SU-DHL-6 (cell line): ENCODE measurements at regions not wholly inside any gene's neighbourhood (a gene's known extent, or its start where the extent isn't known, plus 50 kb on each side); places are given as distances from the start of the nearest gene placed in this dataset.
"Not testable (repeated sequence)": the region's sequence is repeated elsewhere in the genome, so short reads cannot be mapped to it uniquely, and the experiment has no call there.

Experiments
- H2AFZ ChIP-seq: fragments of 200-600 bp; sonication (generic); 2 replicates; pipeline ENCODE4 v1.6.1; 2014; ENCODE audit warnings: low read depth, mild to moderate bottlenecking, moderate library complexity, mixed read lengths, antibody characterized with exemption, low read length; ENCODE audit not compliant: severe bottlenecking
- H3F3A ChIP-seq: fragments of 200-600 bp; shearing (Covaris generic); 2 replicates; pipeline ENCODE4 v1.6.0; 2016; ENCODE audit warnings: antibody characterized with exemption, mild to moderate bottlenecking; ENCODE audit not compliant: insufficient read depth
- H3K27ac ChIP-seq: fragments of 200-600 bp; sonication (generic); 2 replicates; pipeline ENCODE4 v1.5.1; 2016; ENCODE audit warnings: low read depth, mild to moderate bottlenecking, low read length, moderate library complexity, mixed read lengths
- H3K27me3 ChIP-seq: fragments of 200-600 bp; sonication (generic), shearing (Covaris generic); 2 replicates; pipeline ENCODE4 v1.6.0; 2014; ENCODE audit warnings: mild to moderate bottlenecking, low read length
- H3K36me3 ChIP-seq: fragments of 200-600 bp; sonication (generic); 2 replicates; pipeline ENCODE4 v1.6.1; 2014; ENCODE audit warnings: mild to moderate bottlenecking, low read length, mixed read lengths
- H3K4me2 ChIP-seq: fragments of 300-600, 200-600 bp; shearing (Covaris generic), sonication (generic); 2 replicates; pipeline ENCODE4 v1.6.0; 2014; ENCODE audit warnings: low read length, low read depth, mild to moderate bottlenecking; ENCODE audit not compliant: poor library complexity, severe bottlenecking
- H3K4me3 ChIP-seq: fragments of 200-600 bp; sonication (generic); 2 replicates; pipeline ENCODE4 v1.5.1; 2014; ENCODE audit warnings: antibody characterized with exemption, low read length, mild to moderate bottlenecking, mixed read lengths; ENCODE audit not compliant: insufficient read depth, poor library complexity, severe bottlenecking
- H3K79me2 ChIP-seq: fragments of 200-600 bp; sonication (generic); 2 replicates; pipeline ENCODE4 v1.6.1; 2014; ENCODE audit warnings: mild to moderate bottlenecking, low read length, moderate library complexity; ENCODE audit not compliant: insufficient read depth
- H3K9ac ChIP-seq: fragments of 200-600 bp; sonication (generic); 2 replicates; pipeline ENCODE4 v1.7.0; 2014; ENCODE audit warnings: mild to moderate bottlenecking, low read length
- H3K9me2 ChIP-seq: fragments of 200-600 bp; sonication (generic); replicated peaks from 2 replicates; pipeline ENCODE4 v1.6.1; 2014; ENCODE audit warnings: low read length; ENCODE audit not compliant: insufficient read depth
- H3K9me3 ChIP-seq: fragments of 200-600 bp; sonication (generic); 2 replicates; pipeline ENCODE4 v1.6.1; 2014; ENCODE audit warnings: low read length, mixed read lengths; ENCODE audit not compliant: insufficient read depth
- H4K20me1 ChIP-seq: fragments of 200-600 bp; sonication (generic); 2 replicates; pipeline ENCODE4 v1.6.1; 2014; ENCODE audit warnings: low read depth, mild to moderate bottlenecking, antibody characterized with exemption, low read length, moderate library complexity, mixed read lengths
- CTCF ChIP-seq: fragments of 200-600 bp; sonication (generic); IDR thresholded peaks from one replicate; pipeline ENCODE4 v1.5.1; 2017; ENCODE audit warnings: antibody characterized with exemption, mild to moderate bottlenecking, low read length, moderate library complexity; ENCODE audit not compliant: insufficient read depth, poor library complexity, severe bottlenecking
- EZH2phosphoT487 ChIP-seq: fragments of 200-600 bp; sonication (generic), shearing (Covaris generic); conservative IDR thresholded peaks from 2 replicates; pipeline ENCODE4 v1.6.1; 2018; ENCODE audit warnings: mild to moderate bottlenecking, antibody characterized with exemption, low read length, moderate library complexity, mixed read lengths

- no peaks in the 10 kb centered on the region for H3F3A ChIP-seq
- H3K36me3 ChIP-seq, result no peaks in the 10 kb centered on the region
- no peak for TF ChIP-seq CTCF
- TF ChIP-seq EZH2phosphoT487, result no peak
- H3K27ac ChIP-seq, result no peak overlapping the region
- H3K79me2 ChIP-seq, result no peaks in the 10 kb centered on the region
- no peaks in the 10 kb centered on the region for H4K20me1 ChIP-seq
- no peak overlapping the region for H3K4me3 ChIP-seq
- no peak overlapping the region for H3K4me2 ChIP-seq
- no peaks in the 10 kb centered on the region for H3K9me2 ChIP-seq
- no peak overlapping the region for H2AFZ ChIP-seq
- H3K9ac ChIP-seq, result no peak overlapping the region
- no peaks in the 10 kb centered on the region for H3K27me3 ChIP-seq
- no peaks in the 10 kb centered on the region for H3K9me3 ChIP-seq
Measured at GRCh38 chr16:48025359-48025758, 130.4 kb downstream of the ABCC12 start.

- Histone ChIP-seq H3K27ac (no peak overlapping the region), H3K9ac (no peak overlapping the region)
- TF ChIP-seq EZH2phosphoT487, result no peak
- TF ChIP-seq CTCF, result no peak
Measured at GRCh38 chr16:48024042-48024441, 131.8 kb downstream of the ABCC12 start.

DNA sequence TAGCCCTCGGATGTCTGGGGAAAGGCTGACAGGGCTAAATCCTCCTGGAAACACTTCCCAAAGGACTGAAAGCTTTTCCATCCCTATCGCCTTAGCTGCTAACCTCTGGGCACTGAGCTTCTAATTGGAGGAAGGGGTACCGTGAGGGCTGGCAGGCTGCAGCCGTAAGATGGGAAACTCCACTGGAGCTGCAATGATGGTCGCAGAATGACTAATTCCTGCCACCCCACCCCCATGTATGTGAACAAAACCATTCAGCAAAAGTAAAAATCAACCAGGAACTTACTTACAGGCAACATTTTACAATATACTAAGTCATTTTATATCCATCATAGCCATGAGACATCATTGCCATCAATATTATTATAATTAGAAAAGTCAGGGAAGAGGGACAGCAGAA is 133.3 kb downstream of the ABCC12 start:
- TF ChIP-seq EZH2phosphoT487 (no peak), CTCF (no peak)
- no peaks in the 10 kb centered on the region for H3K9me2 ChIP-seq
- H3F3A ChIP-seq, result no peaks in the 10 kb centered on the region
- H3K9me3 ChIP-seq, result no peaks in the 10 kb centered on the region
- H3K27ac ChIP-seq, result no peak overlapping the region
- no peaks in the 10 kb centered on the region for H3K27me3 ChIP-seq
- no peaks in the 10 kb centered on the region for H4K20me1 ChIP-seq
- H3K9ac ChIP-seq, result no peak overlapping the region
- H3K4me2 ChIP-seq, result no peak overlapping the region
- H3K79me2 ChIP-seq, result no peaks in the 10 kb centered on the region
- H3K36me3 ChIP-seq, result no peaks in the 10 kb centered on the region
- H2AFZ ChIP-seq, result no peak overlapping the region
- H3K4me3 ChIP-seq, result no peak overlapping the region

More at GRCh38 chr16:48024042-48024441, 131.8 kb downstream of the ABCC12 start:
- Histone ChIP-seq H3K4me3 (no peak overlapping the region), H3K4me2 (no peak overlapping the region), H3K27me3 (no peaks in the 10 kb centered on the region), H3K9me2 (no peaks in the 10 kb centered on the region), H3F3A (no peaks in the 10 kb centered on the region), H4K20me1 (no peaks in the 10 kb centered on the region), H2AFZ (no peak overlapping the region), H3K79me2 (no peaks in the 10 kb centered on the region), H3K36me3 (no peaks in the 10 kb centered on the region), H3K9me3 (no peaks in the 10 kb centered on the region)

DNA sequence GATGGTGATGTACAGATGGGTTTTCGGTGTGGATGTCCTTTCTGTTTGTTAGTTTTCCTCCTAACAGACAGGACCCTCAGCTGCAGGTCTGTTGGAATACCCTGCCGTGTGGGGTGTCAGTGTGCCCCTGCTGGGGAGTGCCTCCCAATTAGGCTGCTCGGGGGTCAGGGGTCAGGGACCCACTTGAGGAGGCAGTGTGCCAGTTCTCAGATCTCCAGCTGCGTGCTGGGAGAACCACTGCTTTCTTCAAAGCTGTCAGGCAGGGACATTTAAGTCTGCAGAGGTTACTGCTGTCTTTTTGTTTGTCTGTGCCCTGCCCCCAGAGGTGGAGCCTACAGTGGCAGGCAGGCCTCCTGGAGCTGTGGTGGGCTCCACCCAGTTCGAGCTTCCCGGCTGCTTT is 135.2 kb downstream of the ABCC12 start:
- H3F3A ChIP-seq, H2AFZ ChIP-seq, H3K4me2 ChIP-seq, H3K36me3 ChIP-seq, H3K27me3 ChIP-seq, H3K4me3 ChIP-seq, H3K9ac ChIP-seq, H3K9me3 ChIP-seq, H3K9me2 ChIP-seq, H4K20me1 ChIP-seq, H3K27ac ChIP-seq, H3K79me2 ChIP-seq: not testable (repeated sequence)
